Ishikawa (cell line): ENCODE measurements at regions not wholly inside any gene's neighbourhood (a gene's known extent, or its start where the extent isn't known, plus 50 kb on each side); places are given as distances from the start of the nearest gene placed in this dataset.

Source experiments
- CEBPB ChIP-seq: IDR thresholded peaks from 2 replicates; pipeline ENCODE4 v1.6.1; 2012
- CREB1 ChIP-seq: IDR thresholded peaks from 2 replicates; pipeline ENCODE4 v1.6.1; 2012; ENCODE audit warnings: low read depth
- EGR1 ChIP-seq: IDR thresholded peaks from 2 replicates; pipeline ENCODE4 v1.6.1; 2012
- EP300 ChIP-seq: IDR thresholded peaks from 2 replicates; pipeline ENCODE4 v1.6.1; 2012; ENCODE audit warnings: borderline replicate concordance
- FOXM1 ChIP-seq: IDR thresholded peaks from 2 replicates; pipeline ENCODE4 v1.6.1; 2012; ENCODE audit warnings: low read depth, borderline replicate concordance
- NFIC ChIP-seq: IDR thresholded peaks from 2 replicates; pipeline ENCODE4 v1.6.1; 2012
- RAD21 ChIP-seq: IDR thresholded peaks from 2 replicates; pipeline ENCODE4 v1.6.1; 2012; ENCODE audit warnings: low read depth
- TAF1 ChIP-seq: IDR thresholded peaks from 2 replicates; pipeline ENCODE4 v1.6.1; 2012; ENCODE audit warnings: low read depth, mild to moderate bottlenecking
- TCF12 ChIP-seq: IDR thresholded peaks from 2 replicates; pipeline ENCODE4 v1.6.1; 2012; ENCODE audit warnings: low read depth
- TEAD4 ChIP-seq: IDR thresholded peaks from 2 replicates; pipeline ENCODE4 v1.6.1; 2012
- YY1 ChIP-seq: IDR thresholded peaks from 2 replicates; pipeline ENCODE4 v1.6.1; 2012; ENCODE audit warnings: low read depth
- ZBTB7A ChIP-seq: IDR thresholded peaks from 2 replicates; pipeline ENCODE4 v1.6.1; 2012; ENCODE audit warnings: low read depth
- TF ChIP-seq, protein P1 (sequence below): IDR thresholded peaks from 2 replicates; pipeline ENCODE4 v1.6.1; 2012
- TF ChIP-seq, protein P2 (sequence below): IDR thresholded peaks from 2 replicates; pipeline ENCODE4 v1.6.1; 2012; ENCODE audit warnings: low read depth, mild to moderate bottlenecking
- TF ChIP-seq, protein P3 (sequence below): IDR thresholded peaks from 2 replicates; pipeline ENCODE4 v1.6.1; 2012

DNA sequence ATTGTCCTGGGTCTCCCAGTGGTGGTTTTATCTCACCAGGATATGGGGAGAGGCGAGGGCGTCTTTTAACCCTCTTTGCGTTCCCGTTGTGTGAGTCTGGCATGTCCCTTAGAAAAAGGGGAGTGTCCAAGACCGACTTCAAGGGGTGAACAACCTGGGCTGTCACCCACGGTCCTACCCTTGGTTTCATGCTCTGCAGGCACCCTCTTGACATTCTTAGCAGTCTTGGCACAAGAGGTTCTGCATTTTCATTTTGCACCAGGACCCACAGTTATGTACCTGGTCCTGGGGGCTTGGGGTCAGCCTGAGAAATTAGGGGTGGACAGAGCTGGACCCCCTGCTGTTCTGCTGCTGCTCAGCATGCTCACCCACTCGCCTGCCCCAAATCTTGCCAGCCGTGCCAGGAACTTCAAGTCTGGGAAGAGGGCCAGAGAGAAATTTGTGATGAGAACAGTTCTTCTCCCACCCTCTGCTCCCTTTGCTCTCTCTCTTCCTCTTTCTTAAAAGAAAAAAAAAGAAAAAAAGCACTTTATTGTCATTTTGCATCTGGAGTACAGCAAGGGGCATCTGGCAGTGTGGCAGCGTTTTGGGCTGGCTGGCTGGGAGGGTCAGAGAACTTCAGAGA lies 471.2 kb downstream of the MIAT start:
- TF ChIP-seq EP300 (no peak), NFIC (no peak), TEAD4 (no peak), FOXM1 (no peak), CEBPB (no peak), RAD21 (no peak)
- TF ChIP-seq, protein P1, sequence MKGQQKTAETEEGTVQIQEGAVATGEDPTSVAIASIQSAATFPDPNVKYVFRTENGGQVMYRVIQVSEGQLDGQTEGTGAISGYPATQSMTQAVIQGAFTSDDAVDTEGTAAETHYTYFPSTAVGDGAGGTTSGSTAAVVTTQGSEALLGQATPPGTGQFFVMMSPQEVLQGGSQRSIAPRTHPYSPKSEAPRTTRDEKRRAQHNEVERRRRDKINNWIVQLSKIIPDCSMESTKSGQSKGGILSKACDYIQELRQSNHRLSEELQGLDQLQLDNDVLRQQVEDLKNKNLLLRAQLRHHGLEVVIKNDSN, result no peak
- TF ChIP-seq, protein P2, sequence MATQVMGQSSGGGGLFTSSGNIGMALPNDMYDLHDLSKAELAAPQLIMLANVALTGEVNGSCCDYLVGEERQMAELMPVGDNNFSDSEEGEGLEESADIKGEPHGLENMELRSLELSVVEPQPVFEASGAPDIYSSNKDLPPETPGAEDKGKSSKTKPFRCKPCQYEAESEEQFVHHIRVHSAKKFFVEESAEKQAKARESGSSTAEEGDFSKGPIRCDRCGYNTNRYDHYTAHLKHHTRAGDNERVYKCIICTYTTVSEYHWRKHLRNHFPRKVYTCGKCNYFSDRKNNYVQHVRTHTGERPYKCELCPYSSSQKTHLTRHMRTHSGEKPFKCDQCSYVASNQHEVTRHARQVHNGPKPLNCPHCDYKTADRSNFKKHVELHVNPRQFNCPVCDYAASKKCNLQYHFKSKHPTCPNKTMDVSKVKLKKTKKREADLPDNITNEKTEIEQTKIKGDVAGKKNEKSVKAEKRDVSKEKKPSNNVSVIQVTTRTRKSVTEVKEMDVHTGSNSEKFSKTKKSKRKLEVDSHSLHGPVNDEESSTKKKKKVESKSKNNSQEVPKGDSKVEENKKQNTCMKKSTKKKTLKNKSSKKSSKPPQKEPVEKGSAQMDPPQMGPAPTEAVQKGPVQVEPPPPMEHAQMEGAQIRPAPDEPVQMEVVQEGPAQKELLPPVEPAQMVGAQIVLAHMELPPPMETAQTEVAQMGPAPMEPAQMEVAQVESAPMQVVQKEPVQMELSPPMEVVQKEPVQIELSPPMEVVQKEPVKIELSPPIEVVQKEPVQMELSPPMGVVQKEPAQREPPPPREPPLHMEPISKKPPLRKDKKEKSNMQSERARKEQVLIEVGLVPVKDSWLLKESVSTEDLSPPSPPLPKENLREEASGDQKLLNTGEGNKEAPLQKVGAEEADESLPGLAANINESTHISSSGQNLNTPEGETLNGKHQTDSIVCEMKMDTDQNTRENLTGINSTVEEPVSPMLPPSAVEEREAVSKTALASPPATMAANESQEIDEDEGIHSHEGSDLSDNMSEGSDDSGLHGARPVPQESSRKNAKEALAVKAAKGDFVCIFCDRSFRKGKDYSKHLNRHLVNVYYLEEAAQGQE, result no peak

DNA sequence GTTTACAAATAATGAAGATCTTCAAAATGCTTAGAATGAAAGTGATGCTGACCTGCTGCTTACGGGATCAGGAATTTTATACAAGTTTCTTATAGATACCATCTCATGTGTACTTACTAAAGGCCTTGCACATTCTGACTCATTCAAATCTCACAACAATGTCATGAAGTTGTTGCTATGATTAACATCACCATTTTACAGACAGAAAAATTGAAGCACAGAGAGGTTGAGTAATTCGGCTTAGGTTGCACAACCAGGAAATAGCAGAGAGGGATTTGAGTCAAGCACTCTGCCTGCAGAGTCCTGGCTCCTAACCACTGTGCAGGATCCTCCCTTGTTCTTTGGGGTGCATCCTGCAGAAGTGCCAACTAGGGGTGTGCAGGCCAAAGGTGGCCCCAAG lies 471.9 kb downstream of the MIAT start:
- no peak for TF ChIP-seq TAF1
- TF ChIP-seq ZBTB7A, result no peak
- TF ChIP-seq, protein P1, result no peak
- no peak for TF ChIP-seq TEAD4
- TF ChIP-seq NFIC, result no peak
- no peak for TF ChIP-seq CREB1
- TF ChIP-seq EGR1, result no peak
- no peak for TF ChIP-seq CEBPB
- TF ChIP-seq, protein P3, sequence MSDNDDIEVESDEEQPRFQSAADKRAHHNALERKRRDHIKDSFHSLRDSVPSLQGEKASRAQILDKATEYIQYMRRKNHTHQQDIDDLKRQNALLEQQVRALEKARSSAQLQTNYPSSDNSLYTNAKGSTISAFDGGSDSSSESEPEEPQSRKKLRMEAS, result no peak

DNA sequence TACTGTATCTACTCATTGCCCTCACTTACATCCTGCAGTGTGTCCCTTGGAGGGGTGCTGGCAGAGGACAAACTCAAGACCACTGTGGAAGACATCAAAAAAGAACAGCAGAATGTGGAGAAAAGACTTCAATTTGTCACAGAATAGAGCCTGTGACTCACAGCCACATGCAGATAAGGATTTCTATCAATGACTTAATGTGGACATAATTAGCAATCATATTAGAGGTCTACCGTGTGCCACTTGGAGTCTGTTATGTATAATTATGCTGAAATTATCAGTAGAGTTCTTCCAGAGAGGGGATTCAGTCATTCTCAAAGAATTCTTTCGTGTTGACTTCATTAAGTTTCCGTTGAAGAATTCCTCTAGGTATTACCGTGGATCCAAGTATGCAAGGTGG lies 473.5 kb downstream of the MIAT start:
- TF ChIP-seq TCF12 (no peak), EGR1 (no peak), CREB1 (no peak), FOXM1 (no peak), EP300 (no peak), NFIC (no peak), ZBTB7A (no peak)

DNA sequence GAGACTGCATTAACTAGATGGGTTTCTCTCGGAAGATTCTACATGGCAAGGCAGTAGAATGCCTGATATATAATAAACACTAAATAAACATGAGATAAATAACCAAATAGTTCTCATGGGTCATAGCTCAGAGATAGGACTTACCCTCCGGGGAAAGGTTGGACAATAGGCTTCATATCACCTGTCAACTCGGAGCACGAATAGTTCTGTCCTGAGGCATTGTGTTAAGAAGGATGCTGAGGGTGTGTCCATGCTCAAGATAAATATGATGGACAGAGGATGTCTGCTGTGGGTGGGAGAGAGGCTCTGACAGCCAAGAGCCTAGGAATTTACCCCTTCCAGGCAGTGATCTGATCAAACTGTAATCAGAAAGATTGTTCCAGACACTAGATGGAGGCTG lies 474.0 kb downstream of the MIAT start:
- TF ChIP-seq TAF1 (no peak), RAD21 (no peak), YY1 (no peak), TCF12 (no peak), FOXM1 (no peak), CREB1 (no peak), NFIC (no peak), EGR1 (no peak), ZBTB7A (no peak), TEAD4 (no peak), EP300 (no peak), CEBPB (no peak)
- TF ChIP-seq, protein P3, result no peak
- TF ChIP-seq, protein P2, result no peak

DNA sequence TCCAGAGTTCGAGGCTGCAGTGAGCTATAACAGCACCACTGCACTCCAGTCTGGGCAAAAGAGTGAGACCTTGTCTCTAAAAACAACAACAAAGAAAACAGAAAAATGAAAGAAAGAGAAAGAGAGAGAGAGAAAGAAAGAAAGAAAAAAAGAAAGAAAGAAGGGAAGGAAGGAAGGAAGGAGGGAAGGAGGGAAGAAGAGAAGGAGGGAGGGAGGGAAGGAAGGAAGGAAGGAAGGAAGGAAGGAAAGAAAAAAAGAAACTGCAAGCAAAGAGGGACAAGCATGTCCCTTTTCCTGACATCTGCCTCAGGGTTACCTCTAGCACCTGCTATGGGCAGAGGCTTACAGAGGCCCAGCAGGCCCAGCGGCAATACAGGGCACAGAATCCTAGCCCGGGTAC lies 475.0 kb downstream of the MIAT start:
- TF ChIP-seq TCF12 (no peak), CEBPB (no peak), RAD21 (no peak), FOXM1 (no peak), EP300 (no peak), TAF1 (no peak), CREB1 (no peak), TEAD4 (no peak), EGR1 (no peak), ZBTB7A (no peak)

DNA sequence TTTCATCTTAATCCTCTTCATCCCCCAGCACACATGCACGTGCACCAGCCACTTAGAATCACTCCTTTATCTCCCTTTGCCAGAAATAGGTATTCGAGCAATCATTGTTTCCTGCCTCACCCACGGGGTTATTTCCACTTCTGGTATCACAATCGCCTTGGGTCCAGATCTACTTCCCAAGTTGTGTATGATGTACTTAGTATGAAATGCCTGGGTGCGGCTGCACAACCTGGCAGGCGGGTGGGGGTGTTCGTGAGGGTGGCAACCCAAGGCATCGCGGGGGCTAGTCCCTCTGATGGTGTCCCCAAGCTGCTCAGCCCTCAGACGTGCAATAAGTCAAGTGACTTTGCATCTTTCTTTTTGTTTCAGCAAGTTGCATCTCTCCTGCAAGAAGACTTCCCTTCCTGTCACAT lies 475.6 kb downstream of the MIAT start:
- TF ChIP-seq CEBPB (no peak), YY1 (no peak), TAF1 (no peak), FOXM1 (no peak), TCF12 (no peak), EGR1 (no peak), EP300 (no peak), ZBTB7A (no peak), RAD21 (no peak)
- TF ChIP-seq, protein P3, result no peak
- TF ChIP-seq, protein P1, result no peak
